ENCODE measurements at regions not wholly inside any gene's neighbourhood (a gene's known extent, or its start where the extent isn't known, plus 50 kb on each side); places are given as distances from the start of the nearest gene placed in this dataset.

DNA sequence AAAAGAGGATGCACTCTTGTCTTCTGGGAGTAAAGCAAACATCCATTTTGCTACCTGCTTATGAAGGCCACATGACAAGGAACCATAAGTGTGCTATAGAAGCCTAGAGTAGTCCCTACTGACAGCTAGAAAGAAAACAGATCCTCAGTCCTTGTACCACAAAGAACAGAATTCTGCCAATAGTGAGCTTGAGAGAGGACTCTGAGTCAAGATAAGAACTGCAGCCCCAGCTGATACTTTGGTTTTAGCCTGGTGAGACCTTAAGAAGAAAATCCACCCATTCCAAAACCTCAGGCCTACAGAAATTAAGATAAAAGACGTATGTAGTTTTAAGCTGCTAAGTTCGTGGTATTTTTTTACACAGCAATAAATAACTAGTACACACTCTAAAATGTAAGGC, 914.6 kb downstream of the PCDH19 start:
- no peaks in the 10 kb centered on the region for H3K4me1 ChIP-seq
- TF ChIP-seq POLR2A (IDR thresholded peaks at IDR 0.05) (no peak), EP300 (IDR thresholded peaks at IDR 0.05) (no peak), POLR2AphosphoS5 (IDR thresholded peaks at IDR 0.05) (no peak)
- TF ChIP-seq, protein P1, sequence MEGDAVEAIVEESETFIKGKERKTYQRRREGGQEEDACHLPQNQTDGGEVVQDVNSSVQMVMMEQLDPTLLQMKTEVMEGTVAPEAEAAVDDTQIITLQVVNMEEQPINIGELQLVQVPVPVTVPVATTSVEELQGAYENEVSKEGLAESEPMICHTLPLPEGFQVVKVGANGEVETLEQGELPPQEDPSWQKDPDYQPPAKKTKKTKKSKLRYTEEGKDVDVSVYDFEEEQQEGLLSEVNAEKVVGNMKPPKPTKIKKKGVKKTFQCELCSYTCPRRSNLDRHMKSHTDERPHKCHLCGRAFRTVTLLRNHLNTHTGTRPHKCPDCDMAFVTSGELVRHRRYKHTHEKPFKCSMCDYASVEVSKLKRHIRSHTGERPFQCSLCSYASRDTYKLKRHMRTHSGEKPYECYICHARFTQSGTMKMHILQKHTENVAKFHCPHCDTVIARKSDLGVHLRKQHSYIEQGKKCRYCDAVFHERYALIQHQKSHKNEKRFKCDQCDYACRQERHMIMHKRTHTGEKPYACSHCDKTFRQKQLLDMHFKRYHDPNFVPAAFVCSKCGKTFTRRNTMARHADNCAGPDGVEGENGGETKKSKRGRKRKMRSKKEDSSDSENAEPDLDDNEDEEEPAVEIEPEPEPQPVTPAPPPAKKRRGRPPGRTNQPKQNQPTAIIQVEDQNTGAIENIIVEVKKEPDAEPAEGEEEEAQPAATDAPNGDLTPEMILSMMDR (IDR thresholded peaks at IDR 0.05), result no peak
- intact Hi-C loops (cut with DNase I), result no loop called here
- H3K4me3 ChIP-seq, result no peak overlapping the region
- WGBS, 2 donors, result 74 to 77% methylated on average over 2 of the region's 2 CpGs
- no peaks in the 10 kb centered on the region for H3K9me3 ChIP-seq
- H3K36me3 ChIP-seq, result no peaks in the 10 kb centered on the region
- H3K27ac ChIP-seq, result no peak overlapping the region
- no peak for DNase-seq
- H3K27me3 ChIP-seq, result no peaks in the 10 kb centered on the region

DNA sequence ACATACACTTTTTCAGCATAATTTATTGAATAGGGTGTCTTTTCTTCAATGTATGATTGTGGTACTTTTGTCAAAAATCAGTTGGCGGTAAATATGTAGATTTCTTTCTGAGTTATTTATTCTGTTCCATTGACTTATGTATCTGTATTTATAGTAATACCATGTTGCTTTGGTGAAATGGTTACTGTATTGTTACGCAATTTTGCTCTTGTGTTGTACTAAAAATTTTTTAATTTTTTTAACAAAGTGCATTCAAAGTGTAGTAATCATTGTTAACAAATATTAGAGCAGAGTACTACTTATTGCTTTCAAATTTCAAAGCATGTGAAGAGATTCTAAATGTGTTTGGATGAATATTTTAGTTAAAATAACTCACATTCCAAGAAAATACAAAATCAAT, 915.4 kb downstream of the PCDH19 start:
- Histone ChIP-seq H3K4me1 (no peaks in the 10 kb centered on the region), H3K4me3 (no peak overlapping the region), H3K9me3 (no peaks in the 10 kb centered on the region), H3K27ac (no peak overlapping the region), H3K27me3 (no peaks in the 10 kb centered on the region), H3K36me3 (no peaks in the 10 kb centered on the region)
- no peak for TF ChIP-seq POLR2AphosphoS5 (IDR thresholded peaks at IDR 0.05)
- TF ChIP-seq, protein P1 (IDR thresholded peaks at IDR 0.05), result no peak
- TF ChIP-seq EP300 (IDR thresholded peaks at IDR 0.05), result no peak
- TF ChIP-seq POLR2A (IDR thresholded peaks at IDR 0.05), result no peak
- intact Hi-C loops (cut with DNase I), result no loop called here
- 94 to 95% methylated on average over 2 of the region's 2 CpGs for WGBS, 2 donors
- DNase-seq, result no peak

DNA sequence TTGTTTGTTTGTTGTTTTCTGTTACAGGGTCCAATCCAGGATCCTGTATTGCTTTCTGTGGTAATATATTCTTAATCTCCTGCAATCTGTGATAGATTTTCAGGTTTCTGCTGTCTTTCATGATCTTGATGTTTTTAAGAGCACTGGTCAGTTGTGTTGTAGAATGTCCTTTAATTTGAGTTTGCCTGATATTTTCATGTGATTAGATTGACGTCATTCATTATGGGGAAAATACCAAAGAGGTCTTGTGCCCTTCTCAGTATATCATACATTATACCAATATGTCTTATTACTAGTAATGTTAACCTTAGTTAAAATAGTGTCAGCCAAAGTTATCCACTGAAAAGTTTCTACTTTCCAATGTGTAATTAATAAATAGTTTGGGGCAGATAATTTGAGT, 929.3 kb downstream of the PCDH19 start:
- no peak for DNase-seq
- intact Hi-C loops (cut with DNase I), result no loop called here
- TF ChIP-seq POLR2A (IDR thresholded peaks at IDR 0.05) (no peak), EP300 (IDR thresholded peaks at IDR 0.05) (no peak), POLR2AphosphoS5 (IDR thresholded peaks at IDR 0.05) (no peak)
- TF ChIP-seq, protein P1 (IDR thresholded peaks at IDR 0.05), result no peak
- Histone ChIP-seq H3K4me3 (no peak overlapping the region), H3K27me3 (no peaks in the 10 kb centered on the region), H3K4me1 (no peaks in the 10 kb centered on the region), H3K36me3 (no peaks in the 10 kb centered on the region), H3K27ac (no peak overlapping the region), H3K9me3 (no peaks in the 10 kb centered on the region)
- 85 to 87% methylated on average over 1 of the region's 1 CpG for WGBS, 2 donors

DNA sequence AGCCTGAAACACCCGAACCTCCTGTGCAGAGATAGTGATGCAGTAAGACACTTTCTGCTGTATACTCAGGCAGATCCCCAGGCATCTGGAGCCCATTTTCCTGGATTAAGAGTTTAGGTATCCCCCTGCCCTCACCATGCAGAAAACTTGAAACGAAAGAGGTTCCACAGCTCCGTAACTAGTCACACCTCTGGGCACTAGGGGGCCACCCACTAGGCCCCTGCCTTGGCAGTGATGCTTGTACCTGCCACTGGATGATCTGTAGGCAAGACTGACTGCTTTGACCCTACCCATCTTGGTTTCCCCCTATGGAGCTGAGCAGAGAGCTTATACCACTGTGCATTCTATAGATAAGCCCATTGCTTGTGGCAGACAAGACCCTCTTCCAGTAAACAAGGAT, 940.6 kb downstream of the PCDH19 start:
- TF ChIP-seq POLR2AphosphoS5 (IDR thresholded peaks at IDR 0.05) (no peak), POLR2A (IDR thresholded peaks at IDR 0.05) (no peak), EP300 (IDR thresholded peaks at IDR 0.05) (no peak)
- TF ChIP-seq, protein P1 (IDR thresholded peaks at IDR 0.05), result no peak
- no peaks in the 10 kb centered on the region for H3K36me3 ChIP-seq
- 81 to 86% methylated on average over 3 of the region's 3 CpGs for WGBS, 2 donors
- DNase-seq, result no peak
- no peak overlapping the region for H3K27ac ChIP-seq
- intact Hi-C loops (cut with DNase I), result no loop called here
- H3K4me3 ChIP-seq, result no peak overlapping the region
- no peaks in the 10 kb centered on the region for H3K9me3 ChIP-seq
- H3K27me3 ChIP-seq, result no peaks in the 10 kb centered on the region
- no peaks in the 10 kb centered on the region for H3K4me1 ChIP-seq

DNA sequence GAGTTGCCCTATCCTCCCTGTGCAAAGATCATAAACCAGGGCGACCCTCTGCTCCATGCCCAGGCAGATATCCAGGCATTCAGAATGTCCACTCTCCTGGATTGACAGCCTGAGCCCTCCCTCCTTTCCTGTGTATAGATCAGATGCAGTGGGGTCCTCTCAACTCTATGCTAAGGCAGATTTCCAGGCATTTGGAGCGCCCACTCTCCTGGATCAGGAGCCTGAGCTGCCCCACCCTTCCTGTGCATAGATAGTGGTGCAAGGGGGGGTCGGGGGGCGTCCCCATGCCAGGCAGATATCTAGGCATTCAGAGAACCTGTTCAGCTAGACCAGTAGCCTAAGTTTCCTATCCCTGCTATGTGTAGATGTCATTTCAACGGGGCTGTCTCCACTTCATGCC, 941.1 kb downstream of the PCDH19 start:
- Histone ChIP-seq H3K27me3 (no peaks in the 10 kb centered on the region), H3K27ac (no peak overlapping the region), H3K4me3 (no peak overlapping the region), H3K36me3 (no peaks in the 10 kb centered on the region), H3K4me1 (no peaks in the 10 kb centered on the region), H3K9me3 (no peaks in the 10 kb centered on the region)
- intact Hi-C loops (cut with DNase I), result no loop called here
- no peak for DNase-seq
- WGBS, 2 donors, result 60 to 71% methylated on average over 5 of the region's 5 CpGs
- TF ChIP-seq POLR2A (IDR thresholded peaks at IDR 0.05), result no peak
- no peak for TF ChIP-seq POLR2AphosphoS5 (IDR thresholded peaks at IDR 0.05)
- TF ChIP-seq, protein P1 (IDR thresholded peaks at IDR 0.05), result no peak
